HG03097 (cell line): ENCODE measurements at regions not wholly inside any gene's neighbourhood (a gene's known extent, or its start where the extent isn't known, plus 50 kb on each side); places are given as distances from the start of the nearest gene placed in this dataset.
"Not testable (repeated sequence)": the region's sequence is repeated elsewhere in the genome, so short reads cannot be mapped to it uniquely, and the experiment has no call there.

ENCODE experiments used
- ATAC-seq: cut with Tn5 transposase; IDR thresholded peaks from one replicate; pipeline ENCODE4 v1.9.1; 2021; ENCODE audit not compliant: unreplicated experiment, low FRiP score

- ATAC-seq, result no peak
These were observed 828.8 kb downstream of the C12orf50 start for GRCh38 chr12:87200289-87200979.

DNA sequence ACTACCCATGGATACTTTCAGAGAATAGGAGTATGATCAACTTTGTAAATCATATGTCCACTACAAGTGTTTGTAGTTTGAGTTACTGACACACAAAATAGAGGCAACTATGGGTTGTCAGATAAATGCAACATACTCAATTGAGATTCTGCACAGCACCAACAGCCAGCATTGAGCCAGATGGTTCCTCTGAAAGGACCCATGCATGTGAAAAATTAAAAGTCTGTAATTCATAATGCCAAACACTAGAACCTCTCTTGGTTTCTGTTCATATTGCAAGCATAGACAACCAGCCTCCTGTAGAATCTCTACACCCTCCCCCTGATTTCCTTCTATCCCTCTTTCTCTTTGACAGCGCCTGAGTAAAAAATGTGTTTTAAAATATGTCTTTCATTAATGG lies 831.0 kb downstream of the C12orf50 start:
- ATAC-seq, result no peak

GRCh38 chr12:87196321-87196720 lies 832.9 kb downstream of the C12orf50 start:
- ATAC-seq, result no peak

GRCh38 chr12:87194389-87194788 lies 834.8 kb downstream of the C12orf50 start:
- not testable (repeated sequence) for ATAC-seq

GRCh38 chr12:87185367-87185766 lies 843.8 kb downstream of the C12orf50 start:
- ATAC-seq, result no peak

GRCh38 chr12:87182696-87183233 lies 846.4 kb downstream of the C12orf50 start:
- ATAC-seq, result no peak

- ATAC-seq, result no peak
These were observed 857.8 kb downstream of the C12orf50 start for GRCh38 chr12:87171356-87171755.

DNA sequence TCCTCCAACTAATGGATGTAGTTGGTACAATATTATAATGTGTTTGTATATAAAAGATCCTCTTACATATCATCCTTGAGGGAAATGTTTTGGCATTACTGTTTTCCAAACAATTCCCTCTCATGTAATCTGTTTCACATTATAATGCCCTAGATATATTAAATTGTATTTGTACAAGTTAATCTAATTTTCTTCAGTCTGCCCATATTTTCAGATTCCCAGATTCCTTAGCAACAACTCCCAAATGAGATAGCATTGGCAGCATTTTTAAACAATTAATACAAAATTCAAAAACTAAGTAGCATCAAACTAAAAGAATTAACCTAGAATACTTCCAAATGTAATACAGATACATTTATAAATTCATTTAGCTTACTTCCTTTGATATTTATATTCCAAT lies 860.2 kb downstream of the C12orf50 start:
- ATAC-seq, result no peak

DNA sequence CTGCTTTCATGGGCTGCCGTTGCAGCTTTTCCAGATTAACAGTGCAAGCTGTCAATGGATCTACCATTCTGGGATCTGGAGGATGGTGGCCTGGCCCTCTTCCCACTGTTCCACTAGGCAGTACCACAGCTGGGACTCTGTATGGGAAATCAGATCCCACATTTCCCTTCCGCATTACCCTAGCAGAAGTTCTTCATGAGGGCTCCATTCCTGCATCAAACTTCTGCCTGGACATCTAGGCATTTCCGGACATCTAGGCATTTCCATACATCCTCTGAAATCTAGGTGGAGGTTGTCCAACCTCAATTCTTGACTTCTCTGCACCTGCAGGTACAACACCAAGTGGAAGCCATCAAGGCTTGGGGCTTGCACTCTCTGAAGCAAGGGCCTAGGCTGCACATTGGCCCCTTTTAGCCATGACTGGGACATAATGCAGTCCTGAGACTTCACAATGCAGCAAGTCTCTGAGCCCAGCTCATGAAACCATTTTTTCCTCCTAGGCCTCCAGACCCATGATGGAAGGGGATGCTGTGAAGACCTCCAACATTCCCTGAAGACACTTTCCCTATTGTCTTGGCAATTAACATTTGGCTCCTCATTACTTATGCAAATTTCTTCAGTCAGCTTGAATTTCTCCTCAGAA lies 863.3 kb downstream of the C12orf50 start:
- no peak for ATAC-seq

DNA sequence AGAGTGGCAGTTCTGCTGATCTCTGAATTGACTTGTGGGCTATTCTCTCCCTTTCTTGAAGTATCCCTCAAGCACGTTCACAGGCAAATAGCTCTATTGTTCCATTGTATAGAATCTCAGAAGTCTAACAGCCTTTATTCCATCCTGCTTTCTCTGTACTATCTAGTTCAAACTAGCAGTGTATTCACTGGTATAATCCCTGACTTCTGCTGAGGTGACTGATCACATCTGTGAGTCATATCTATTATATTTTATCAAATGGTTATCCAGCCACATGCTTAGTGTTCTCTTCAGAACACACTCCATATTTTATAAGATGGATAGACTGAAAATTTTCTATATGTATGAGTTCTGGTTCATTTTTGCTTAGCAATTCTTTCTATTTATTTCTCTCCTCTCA lies 866.1 kb downstream of the C12orf50 start:
- ATAC-seq, result no peak

DNA sequence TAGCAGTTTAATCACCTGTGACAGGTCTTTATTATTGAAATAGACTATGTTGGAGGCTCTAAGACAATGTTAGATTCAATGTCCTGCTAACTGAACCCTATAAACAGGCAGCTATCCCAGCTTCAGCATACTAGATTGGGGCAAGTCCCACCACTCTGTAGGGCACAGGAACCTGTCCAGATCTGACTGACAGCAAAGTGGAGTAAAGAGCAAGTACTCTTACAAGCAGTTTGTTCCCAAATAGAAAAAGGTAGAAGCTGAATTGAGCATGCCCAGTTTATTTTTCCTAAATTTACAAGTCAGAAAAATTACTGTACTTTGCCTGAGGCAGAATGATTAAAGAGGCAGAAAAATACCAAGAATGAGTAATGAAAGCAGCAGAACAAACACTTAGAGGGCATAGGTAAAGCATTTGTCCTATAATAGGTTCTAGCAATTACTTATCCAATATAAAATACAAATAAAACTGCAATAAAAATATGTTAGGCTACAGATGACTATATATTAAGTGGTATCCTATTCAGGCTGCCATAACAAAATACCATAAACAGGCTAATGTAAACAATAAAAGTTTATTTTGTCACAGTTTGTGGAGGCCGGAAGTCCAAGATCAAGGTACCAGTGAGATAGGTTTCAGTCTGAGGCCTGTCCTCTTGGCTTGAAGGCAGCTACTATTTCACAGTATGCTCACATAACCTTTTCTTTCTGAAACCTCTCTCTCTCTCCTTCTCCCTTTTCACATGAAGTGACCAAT lies 868.2 kb downstream of the C12orf50 start:
- ATAC-seq, result no peak

GRCh38 chr12:87157791-87158190 lies 871.4 kb downstream of the C12orf50 start:
- no peak for ATAC-seq

DNA sequence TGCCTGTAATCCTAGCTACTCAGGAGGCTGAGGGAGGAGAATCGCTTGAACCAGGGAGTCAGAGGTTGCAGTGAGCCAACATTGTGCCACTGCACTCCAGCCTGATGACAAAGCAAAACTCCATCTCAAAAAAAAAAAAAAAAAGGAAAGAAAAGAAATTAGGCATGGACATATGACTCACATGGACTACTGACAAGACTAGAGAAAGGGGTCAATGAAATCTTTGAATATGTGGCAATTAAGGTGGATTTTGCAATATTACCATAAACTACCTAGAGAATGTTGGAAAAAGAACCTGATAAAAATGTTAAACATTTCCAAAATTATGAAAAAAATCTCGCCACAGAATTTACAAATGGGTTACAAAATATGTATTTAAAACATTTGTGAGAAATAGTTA lies 873.6 kb downstream of the C12orf50 start:
- ATAC-seq, result no peak

- ATAC-seq, result no peak
These were observed 876.2 kb downstream of the C12orf50 start for GRCh38 chr12:87152841-87153528.

- no peak for ATAC-seq
These were observed 877.1 kb downstream of the C12orf50 start for GRCh38 chr12:87152075-87152474.

- no peak for ATAC-seq
These were observed 878.1 kb downstream of the C12orf50 start for GRCh38 chr12:87150969-87151662.

DNA sequence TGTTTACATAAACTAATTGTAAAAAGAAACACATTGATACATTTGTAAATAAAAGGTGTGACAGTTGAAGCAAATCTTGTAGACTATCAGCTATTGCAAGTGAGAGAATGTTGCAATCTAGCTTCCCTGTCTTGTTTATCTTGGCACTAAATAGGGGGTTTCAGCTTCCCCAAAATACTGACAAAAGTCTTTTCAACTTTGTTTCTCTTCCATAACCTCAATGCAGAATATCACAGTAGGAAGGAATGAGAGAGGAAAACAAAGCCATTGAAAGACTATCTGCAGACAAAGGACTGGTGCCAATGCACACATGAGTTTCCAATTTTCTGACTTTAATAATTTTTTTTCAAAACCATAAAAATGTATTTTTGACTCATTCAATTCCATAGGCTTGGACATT lies 886.2 kb upstream of the MGAT4C start:
- ATAC-seq, result no peak

- ATAC-seq, result no peak
These were observed 884.9 kb upstream of the MGAT4C start for GRCh38 chr12:87141091-87141490.

- no peak for ATAC-seq
These were observed 884.1 kb upstream of the MGAT4C start for GRCh38 chr12:87140262-87140661.

- ATAC-seq, result no peak
These were observed 881.0 kb upstream of the MGAT4C start for GRCh38 chr12:87137220-87137619.
